ENCODE measurements at regions not wholly inside any gene's neighbourhood (a gene's known extent, or its start where the extent isn't known, plus 50 kb on each side); places are given as distances from the start of the nearest gene placed in this dataset.

GRCh38 chr15:85296615-85297402 lies 83.6 kb upstream of the AKAP13 start (continued):
- TF ChIP-seq BACH1 (IDR thresholded peaks at IDR 0.05; ENCODE audit: borderline replicate concordance) (0 out of 2 replicates have a peak, but pooled peaks have one; percentile 23), CTCF (IDR thresholded peaks at IDR 0.05 in 2 of 3, conservative IDR thresholded peaks at IDR 0.05 in 1 of 3; ENCODE audit: control insufficient read depth in 2 of 3, extremely low read depth in 1 of 3, insufficient read depth in 1 of 3, low read depth in 3 of 3, low read length in 3 of 3) (peak; percentile 76 to 79 (median 77)), TCF3 (IDR thresholded peaks at IDR 0.05; ENCODE audit: borderline replicate concordance, insufficient read depth, low read depth, low read length) (no peak), SIN3A (IDR thresholded peaks at IDR 0.05; ENCODE audit: low read depth, low read length) (no peak), GABPA (IDR thresholded peaks at IDR 0.05; ENCODE audit: low read depth) (no peak), CHD1 (IDR thresholded peaks at IDR 0.05; ENCODE audit: low read depth, low read length) (no peak), MEF2B (IDR thresholded peaks at IDR 0.05; ENCODE audit: partially characterized antibody, poor library complexity, severe bottlenecking) (peak; percentile 10), CREM (IDR thresholded peaks at IDR 0.05; ENCODE audit: low read depth) (no peak), PAX8 (IDR thresholded peaks at IDR 0.05) (no peak), ATF2 (IDR thresholded peaks at IDR 0.05; ENCODE audit: low read length) (no peak), ESRRA (IDR thresholded peaks at IDR 0.05; ENCODE audit: low read length) (no peak), IRF5 (IDR thresholded peaks at IDR 0.05; ENCODE audit: borderline replicate concordance) (no peak), POLR2A (IDR thresholded peaks at IDR 0.05; ENCODE audit: low read depth, low read length) (no peak), SREBF1 (IDR thresholded peaks at IDR 0.05; ENCODE audit: low read length) (no peak), RB1 (IDR thresholded peaks at IDR 0.05; ENCODE audit: borderline replicate concordance) (0 out of 2 replicates have a peak, but pooled peaks have one; percentile 60), CBX5 (IDR thresholded peaks at IDR 0.05; ENCODE audit: low read depth) (0 out of 2 replicates have a peak, but pooled peaks have one; percentile 33), PRDM15 (CRISPR knock-in tag; IDR thresholded peaks at IDR 0.05) (no peak)
- TF ChIP-seq, protein P1, sequence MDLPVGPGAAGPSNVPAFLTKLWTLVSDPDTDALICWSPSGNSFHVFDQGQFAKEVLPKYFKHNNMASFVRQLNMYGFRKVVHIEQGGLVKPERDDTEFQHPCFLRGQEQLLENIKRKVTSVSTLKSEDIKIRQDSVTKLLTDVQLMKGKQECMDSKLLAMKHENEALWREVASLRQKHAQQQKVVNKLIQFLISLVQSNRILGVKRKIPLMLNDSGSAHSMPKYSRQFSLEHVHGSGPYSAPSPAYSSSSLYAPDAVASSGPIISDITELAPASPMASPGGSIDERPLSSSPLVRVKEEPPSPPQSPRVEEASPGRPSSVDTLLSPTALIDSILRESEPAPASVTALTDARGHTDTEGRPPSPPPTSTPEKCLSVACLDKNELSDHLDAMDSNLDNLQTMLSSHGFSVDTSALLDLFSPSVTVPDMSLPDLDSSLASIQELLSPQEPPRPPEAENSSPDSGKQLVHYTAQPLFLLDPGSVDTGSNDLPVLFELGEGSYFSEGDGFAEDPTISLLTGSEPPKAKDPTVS (IDR thresholded peaks at IDR 0.05; ENCODE audit: low read depth, low read length): no peak

Data from GM12878 (cell line).